ENCODE measurements at regions not wholly inside any gene's neighbourhood (a gene's known extent, or its start where the extent isn't known, plus 50 kb on each side); places are given as distances from the start of the nearest gene placed in this dataset.

- TF ChIP-seq CTCF (IDR thresholded peaks at IDR 0.05; ENCODE audit: insufficient read depth, low read depth, low read length) (no peak), EZH2 (IDR thresholded peaks at IDR 0.05; ENCODE audit: insufficient read depth, low read length) (no peak)
These were observed 491.3 kb upstream of the MEF2C start for GRCh38 chr5:89374144-89374784.
